Fibroblast of the aortic adventitia (primary cell): ENCODE measurements at regions not wholly inside any gene's neighbourhood (a gene's known extent, or its start where the extent isn't known, plus 50 kb on each side); places are given as distances from the start of the nearest gene placed in this dataset.

Source experiments
- DNase-seq: peaks from one replicate; pipeline ENCODE4 v3.0.0-alpha.2; 2010; ENCODE audit warnings: low read depth
- H3K4me3 ChIP-seq: 2 replicates; pipeline ENCODE4 v1.5.1; 2011; ENCODE audit warnings: low read depth, mild to moderate bottlenecking, control low read depth, low read length, moderate library complexity
- TF ChIP-seq, protein P1 (sequence below): IDR thresholded peaks from 2 replicates; pipeline ENCODE4 v1.5.1; 2011; ENCODE audit warnings: mild to moderate bottlenecking, low read length, control low read depth, inconsistent platforms; ENCODE audit not compliant: insufficient read depth

DNA sequence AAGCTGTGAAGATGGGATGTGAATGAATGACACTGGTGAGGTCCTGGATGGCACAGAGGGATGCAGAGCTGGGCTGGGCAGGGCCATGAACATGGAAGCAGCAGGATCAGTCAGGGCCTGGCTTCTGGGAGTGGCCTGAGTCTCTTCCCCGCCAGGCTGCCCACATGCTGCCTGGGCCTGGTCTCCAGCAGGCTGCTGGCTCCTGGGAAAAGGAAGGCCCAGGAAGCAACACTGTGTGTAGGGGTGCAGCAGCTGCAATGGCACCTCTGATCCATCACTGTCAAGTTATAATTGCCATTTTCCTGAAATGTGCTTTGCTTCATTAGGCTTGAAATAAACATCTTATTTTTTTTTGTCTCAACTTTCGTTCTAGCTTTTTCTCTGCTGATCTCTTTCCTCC lies 260.2 kb upstream of the N4BP1 start:
- DNase-seq = no peak
- no peak overlapping the region for H3K4me3 ChIP-seq
- TF ChIP-seq, protein P1, sequence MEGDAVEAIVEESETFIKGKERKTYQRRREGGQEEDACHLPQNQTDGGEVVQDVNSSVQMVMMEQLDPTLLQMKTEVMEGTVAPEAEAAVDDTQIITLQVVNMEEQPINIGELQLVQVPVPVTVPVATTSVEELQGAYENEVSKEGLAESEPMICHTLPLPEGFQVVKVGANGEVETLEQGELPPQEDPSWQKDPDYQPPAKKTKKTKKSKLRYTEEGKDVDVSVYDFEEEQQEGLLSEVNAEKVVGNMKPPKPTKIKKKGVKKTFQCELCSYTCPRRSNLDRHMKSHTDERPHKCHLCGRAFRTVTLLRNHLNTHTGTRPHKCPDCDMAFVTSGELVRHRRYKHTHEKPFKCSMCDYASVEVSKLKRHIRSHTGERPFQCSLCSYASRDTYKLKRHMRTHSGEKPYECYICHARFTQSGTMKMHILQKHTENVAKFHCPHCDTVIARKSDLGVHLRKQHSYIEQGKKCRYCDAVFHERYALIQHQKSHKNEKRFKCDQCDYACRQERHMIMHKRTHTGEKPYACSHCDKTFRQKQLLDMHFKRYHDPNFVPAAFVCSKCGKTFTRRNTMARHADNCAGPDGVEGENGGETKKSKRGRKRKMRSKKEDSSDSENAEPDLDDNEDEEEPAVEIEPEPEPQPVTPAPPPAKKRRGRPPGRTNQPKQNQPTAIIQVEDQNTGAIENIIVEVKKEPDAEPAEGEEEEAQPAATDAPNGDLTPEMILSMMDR = no peak

DNA sequence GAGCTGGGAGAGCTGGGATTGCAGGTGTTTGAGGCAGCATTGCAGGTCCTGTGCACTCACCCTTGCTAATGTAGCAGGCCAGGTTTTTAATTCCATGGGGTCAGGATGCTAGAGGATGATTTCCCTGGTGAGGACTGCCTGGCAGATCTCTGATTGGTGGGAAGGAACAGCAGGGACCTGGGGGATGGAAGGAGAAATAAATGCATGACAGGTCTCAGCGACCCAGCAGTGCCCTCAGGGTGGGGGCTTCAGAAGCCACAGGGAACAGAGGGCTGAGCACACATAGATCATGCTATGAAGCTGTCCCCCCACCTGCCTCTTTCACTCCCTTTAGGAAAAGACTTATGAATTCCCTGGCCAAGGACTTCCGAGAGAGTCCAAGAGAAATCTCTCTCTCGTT lies 255.5 kb upstream of the N4BP1 start:
- TF ChIP-seq, protein P1 = no peak
- DNase-seq = no peak
- H3K4me3 ChIP-seq = no peak overlapping the region

DNA sequence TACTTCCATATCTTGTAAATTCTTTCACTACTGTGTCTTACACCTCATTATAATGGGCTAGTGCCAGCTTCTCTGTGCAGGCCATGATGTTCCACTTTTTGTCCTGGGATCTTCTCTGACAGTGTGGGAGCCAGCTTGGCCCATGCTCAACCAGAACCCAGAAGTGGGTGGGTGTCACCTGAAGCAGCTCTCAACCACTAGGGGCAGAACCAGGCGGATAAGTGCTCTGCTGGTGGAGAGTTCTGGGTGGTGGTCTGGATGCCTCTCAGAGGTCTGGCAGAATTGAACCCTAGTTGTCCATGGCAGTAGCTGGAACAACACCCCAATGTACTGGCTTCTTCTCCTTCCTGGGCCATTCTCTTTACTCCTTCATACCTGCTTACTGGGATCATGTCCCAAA lies 254.1 kb upstream of the N4BP1 start:
- TF ChIP-seq, protein P1 = no peak
- H3K4me3 ChIP-seq = no peak overlapping the region
- no peak for DNase-seq

DNA sequence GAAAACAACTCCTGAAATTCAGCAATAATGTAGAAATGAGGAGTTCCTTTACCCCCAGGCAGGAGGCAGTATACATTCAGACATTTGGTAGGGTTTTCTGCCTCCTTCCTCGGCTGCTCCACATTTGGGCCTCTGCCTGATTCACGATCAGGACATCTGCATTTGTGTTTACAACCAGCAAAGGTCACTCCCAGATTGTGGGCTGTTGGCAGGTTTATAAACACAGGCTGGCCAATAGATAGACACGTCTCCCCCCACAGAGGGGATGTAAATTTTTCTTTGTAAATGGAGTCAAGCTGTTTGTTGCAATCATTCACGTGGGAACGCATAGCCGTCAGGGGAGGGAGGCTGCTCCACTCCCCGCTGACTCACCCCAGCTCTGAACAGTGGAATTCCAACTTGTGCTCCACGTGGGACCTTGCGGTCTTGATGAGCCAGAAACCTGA lies 252.1 kb upstream of the N4BP1 start:
- peak; percentile 12 for DNase-seq
- TF ChIP-seq, protein P1 = no peak
- no peak overlapping the region for H3K4me3 ChIP-seq

DNA sequence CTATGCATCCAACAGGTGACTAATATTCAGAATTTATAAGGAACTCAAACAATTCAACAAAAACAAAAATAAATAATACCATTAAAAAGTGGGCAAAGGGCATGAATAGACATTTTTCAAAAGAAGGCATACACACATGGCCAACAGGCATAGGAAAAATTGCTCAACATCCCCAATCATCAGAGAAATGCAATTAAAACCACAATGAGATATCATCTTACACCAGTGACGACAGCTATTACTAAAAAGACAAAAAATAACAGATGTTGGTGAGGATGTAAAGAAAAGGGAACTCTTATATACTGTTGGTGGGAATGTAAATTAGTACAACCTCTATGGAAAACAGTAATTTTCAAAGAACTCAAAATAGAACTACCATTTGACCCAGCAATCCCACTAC lies 250.4 kb upstream of the N4BP1 start:
- no peak for DNase-seq
- TF ChIP-seq, protein P1 = no peak
- no peak overlapping the region for H3K4me3 ChIP-seq

DNA sequence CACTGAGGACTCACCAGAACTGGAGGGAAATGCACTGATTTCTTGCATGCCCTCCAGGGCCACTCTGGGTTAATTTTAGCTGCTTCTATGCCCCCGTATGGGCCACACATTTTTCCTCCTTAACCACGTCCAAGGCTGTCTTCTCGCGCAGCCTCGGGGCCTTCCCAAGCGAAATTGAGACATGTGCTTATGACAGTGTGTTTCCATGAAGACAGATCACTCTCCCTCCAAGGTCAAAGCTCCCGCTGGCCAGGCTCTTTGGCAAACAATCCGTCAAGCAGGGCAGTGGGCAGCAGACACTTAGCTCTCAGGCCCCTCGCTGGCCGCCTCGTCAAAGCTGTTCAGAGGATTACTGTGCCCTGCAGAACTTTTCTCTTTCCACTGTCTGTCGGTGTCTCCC lies 243.0 kb upstream of the N4BP1 start:
- H3K4me3 ChIP-seq = no peak overlapping the region
- no peak for DNase-seq
- TF ChIP-seq, protein P1 = no peak

DNA sequence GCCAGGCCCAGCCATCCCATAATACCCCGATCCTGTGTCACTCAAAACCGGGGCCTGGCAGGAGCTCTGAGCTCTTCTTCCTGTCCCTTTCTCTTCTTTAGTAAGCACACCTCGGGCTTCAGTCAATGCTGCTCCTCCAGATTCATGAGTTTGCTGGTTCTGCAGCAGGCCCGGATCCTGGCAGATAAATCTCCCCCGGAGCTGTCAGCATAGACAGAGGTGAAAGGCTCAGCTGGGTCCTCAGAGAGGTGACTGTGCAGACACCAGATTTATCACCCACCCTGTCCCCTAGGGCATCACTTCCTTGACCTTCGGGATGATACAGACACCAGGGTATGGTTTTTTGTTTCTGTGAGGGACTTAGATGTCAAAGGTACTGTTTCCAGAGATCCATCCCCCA lies 242.5 kb upstream of the N4BP1 start:
- no peak for DNase-seq
- TF ChIP-seq, protein P1 = no peak
- H3K4me3 ChIP-seq = no peak overlapping the region
